ENCODE measurements at regions not wholly inside any gene's neighbourhood (a gene's known extent, or its start where the extent isn't known, plus 50 kb on each side); places are given as distances from the start of the nearest gene placed in this dataset.
"Not testable (repeated sequence)": the region's sequence is repeated elsewhere in the genome, so short reads cannot be mapped to it uniquely, and the experiment has no call there.

- no peak overlapping the region for H3K27ac Mint-ChIP-seq
- ATAC-seq (ENCODE audit: low read depth): no peak
- H3K27me3 Mint-ChIP-seq: no peaks in the 10 kb centered on the region
- no peak for DNase-seq (ENCODE audit: low spot score in 2 of 2)
- no peaks in the 10 kb centered on the region for H3K36me3 Mint-ChIP-seq
- H3K4me1 Mint-ChIP-seq: no peaks in the 10 kb centered on the region
- peaks cover 7% of the 10 kb centered on the region for H3K9me3 Mint-ChIP-seq
- no peak overlapping the region for H3K4me3 Mint-ChIP-seq
Observed at GRCh38 chr14:97970222-97970621, 1173.0 kb downstream of the VRK1 start.

DNA sequence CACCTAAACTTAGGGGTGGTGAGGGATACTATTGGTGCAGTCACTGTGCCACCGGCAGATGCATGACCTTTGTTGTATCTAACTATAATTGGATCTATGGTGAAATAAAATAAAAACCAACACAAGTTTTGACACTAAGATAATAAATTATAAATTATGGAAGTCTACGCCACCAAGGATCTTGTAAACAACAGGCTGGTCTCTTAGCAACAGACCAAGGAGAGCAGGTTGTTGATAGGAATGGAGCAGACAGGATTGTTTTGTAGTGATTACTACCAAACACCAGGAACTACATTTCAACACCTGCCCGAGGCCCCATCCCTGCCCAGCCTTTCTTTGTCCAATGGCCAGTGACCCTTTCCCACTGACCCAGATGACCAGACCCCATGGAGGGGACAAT is 1178.0 kb downstream of the VRK1 start:
- Mint-ChIP-seq H3K27me3 (no peaks in the 10 kb centered on the region), H3K27ac (no peak overlapping the region), H3K36me3 (no peaks in the 10 kb centered on the region), H3K4me3 (no peak overlapping the region), H3K4me1 (no peaks in the 10 kb centered on the region), H3K9me3 (peaks cover 11% of the 10 kb centered on the region)
- no peak for ATAC-seq (ENCODE audit: low read depth)
- no peak for DNase-seq (ENCODE audit: low spot score in 2 of 2)

GRCh38 chr14:97975962-97976361 is 1178.8 kb downstream of the VRK1 start:
- H3K36me3 Mint-ChIP-seq: no peaks in the 10 kb centered on the region
- no peaks in the 10 kb centered on the region for H3K4me1 Mint-ChIP-seq

GRCh38 chr14:97976861-97977260 is 1179.7 kb downstream of the VRK1 start:
- no peaks in the 10 kb centered on the region for H3K27me3 Mint-ChIP-seq
- DNase-seq (ENCODE audit: low spot score in 2 of 2) (no peak), ATAC-seq (ENCODE audit: low read depth) (no peak)
- peaks cover 7% of the 10 kb centered on the region for H3K9me3 Mint-ChIP-seq
- no peak overlapping the region for H3K27ac Mint-ChIP-seq
- no peaks in the 10 kb centered on the region for H3K36me3 Mint-ChIP-seq
- H3K4me3 Mint-ChIP-seq: no peak overlapping the region
- no peaks in the 10 kb centered on the region for H3K4me1 Mint-ChIP-seq

More at GRCh38 chr14:97975962-97976361, 1178.8 kb downstream of the VRK1 start:
- DNase-seq (ENCODE audit: low spot score in 2 of 2): no peak
- Mint-ChIP-seq H3K4me3 (no peak overlapping the region), H3K9me3 (peaks cover 11% of the 10 kb centered on the region), H3K27me3 (no peaks in the 10 kb centered on the region), H3K27ac (no peak overlapping the region)
- no peak for ATAC-seq (ENCODE audit: low read depth)

DNA sequence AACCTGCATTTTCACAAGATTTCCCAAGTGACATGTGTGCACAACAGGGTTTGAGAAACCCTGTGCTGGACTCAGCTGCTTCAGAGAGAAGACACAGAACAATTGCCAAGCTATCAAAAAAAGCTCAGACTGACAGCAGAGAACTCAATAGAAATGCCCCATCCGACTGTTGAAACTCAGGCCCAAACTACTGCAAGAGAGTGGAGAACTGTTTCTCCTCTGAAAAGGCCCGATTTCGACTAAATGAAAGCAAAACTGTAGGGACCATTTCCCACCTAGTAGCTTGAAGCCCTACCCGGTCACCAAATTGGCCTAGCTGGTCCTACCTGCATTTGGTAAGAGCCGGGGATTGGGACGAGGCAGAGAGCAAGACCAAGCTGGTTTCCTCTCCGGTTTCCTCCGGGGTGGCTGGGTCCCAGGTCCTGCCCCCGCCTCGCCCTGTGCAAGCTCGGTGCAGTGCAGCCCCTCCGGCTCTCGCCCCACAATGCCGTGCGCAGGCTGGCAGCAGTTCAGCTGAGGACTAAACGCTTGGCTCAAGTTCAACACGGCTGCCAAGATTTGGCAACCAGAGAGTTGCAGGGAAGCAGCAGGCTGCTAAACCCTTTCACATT is 1180.6 kb downstream of the VRK1 start:
- Mint-ChIP-seq H3K9me3 (peaks cover 7% of the 10 kb centered on the region), H3K36me3 (no peaks in the 10 kb centered on the region), H3K27me3 (no peaks in the 10 kb centered on the region), H3K27ac (no peak overlapping the region), H3K4me3 (no peak overlapping the region), H3K4me1 (no peaks in the 10 kb centered on the region)
- DNase-seq (ENCODE audit: low spot score in 2 of 2) (no peak), ATAC-seq (ENCODE audit: low read depth) (no peak)

GRCh38 chr14:97978341-97978740 is 1181.2 kb downstream of the VRK1 start:
- Mint-ChIP-seq H3K4me1 (no peaks in the 10 kb centered on the region), H3K27ac (no peak overlapping the region), H3K4me3 (no peak overlapping the region), H3K36me3 (no peaks in the 10 kb centered on the region), H3K27me3 (no peaks in the 10 kb centered on the region), H3K9me3 (peaks cover 7% of the 10 kb centered on the region)
- DNase-seq (ENCODE audit: low spot score in 2 of 2): no peak
- ATAC-seq (ENCODE audit: low read depth): no peak

GRCh38 chr14:97993508-97994019 is 1196.4 kb downstream of the VRK1 start:
- H3K27me3 Mint-ChIP-seq: no peaks in the 10 kb centered on the region
- DNase-seq (ENCODE audit: low spot score in 2 of 2) (no peak), ATAC-seq (ENCODE audit: low read depth) (no peak)
- H3K27ac Mint-ChIP-seq: no peak overlapping the region
- no peak overlapping the region for H3K4me3 Mint-ChIP-seq
- no peaks in the 10 kb centered on the region for H3K4me1 Mint-ChIP-seq
- no peaks in the 10 kb centered on the region for H3K36me3 Mint-ChIP-seq
- H3K9me3 Mint-ChIP-seq: peaks cover 8% of the 10 kb centered on the region

DNA sequence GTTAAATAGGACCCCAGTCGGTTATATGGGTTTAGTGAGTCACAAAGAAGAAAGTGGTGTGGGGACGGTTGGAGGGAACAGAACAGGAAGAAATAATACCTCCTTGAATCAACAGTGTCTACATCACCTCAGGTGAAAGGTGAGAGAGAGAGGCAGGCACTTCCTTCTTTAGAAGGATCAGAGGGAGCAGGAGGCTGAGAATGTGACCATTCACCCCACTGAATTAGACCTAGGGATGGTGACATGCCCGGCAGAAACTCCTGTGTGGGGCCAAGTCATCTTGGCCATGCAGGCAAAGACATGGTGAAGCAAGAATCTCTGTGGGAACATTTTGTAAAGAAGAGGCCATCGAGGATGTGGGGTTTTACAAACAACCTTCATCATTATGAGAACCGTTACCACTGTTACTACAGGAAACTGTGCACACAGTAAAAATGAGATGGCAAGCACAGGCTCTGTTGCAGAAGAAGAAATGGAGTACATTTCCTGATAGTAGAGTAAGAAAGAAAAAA is 1196.9 kb downstream of the VRK1 start:
- Mint-ChIP-seq H3K36me3 (no peaks in the 10 kb centered on the region), H3K4me1 (no peaks in the 10 kb centered on the region), H3K27ac (no peak overlapping the region), H3K9me3 (peaks cover 8% of the 10 kb centered on the region), H3K27me3 (no peaks in the 10 kb centered on the region), H3K4me3 (no peak overlapping the region)
- ATAC-seq (ENCODE audit: low read depth) (no peak), DNase-seq (ENCODE audit: low spot score in 2 of 2) (no peak)

- DNase-seq (ENCODE audit: low spot score in 2 of 2) (no peak), ATAC-seq (ENCODE audit: low read depth) (no peak)
- Mint-ChIP-seq H3K9me3 (peaks cover 8% of the 10 kb centered on the region), H3K27me3 (no peaks in the 10 kb centered on the region), H3K36me3 (no peaks in the 10 kb centered on the region), H3K4me3 (no peak overlapping the region), H3K27ac (no peak overlapping the region), H3K4me1 (no peaks in the 10 kb centered on the region)
Observed at GRCh38 chr14:97995038-97995437, 1197.9 kb downstream of the VRK1 start.

DNA sequence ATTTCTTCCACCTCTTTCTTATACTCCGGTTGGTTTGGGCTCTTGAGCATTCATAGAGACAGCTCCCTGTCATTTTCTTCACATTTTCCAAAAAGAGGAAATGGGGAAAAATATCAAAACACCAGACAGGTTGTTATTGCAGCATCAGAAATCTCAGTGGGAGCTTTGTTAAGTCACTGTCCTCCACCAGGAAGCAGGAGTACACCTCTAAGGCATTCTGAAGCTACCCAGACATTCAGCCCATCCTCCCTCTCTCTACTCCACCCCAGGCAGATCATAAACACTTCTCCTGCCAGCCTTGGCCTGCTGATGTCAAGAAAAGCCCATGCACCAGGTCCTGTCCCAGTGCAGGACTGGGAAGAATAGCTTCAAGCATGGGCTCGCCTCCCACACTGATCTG is 1198.3 kb downstream of the VRK1 start:
- H3K4me3 Mint-ChIP-seq: no peak overlapping the region
- H3K4me1 Mint-ChIP-seq: no peaks in the 10 kb centered on the region
- no peak for ATAC-seq (ENCODE audit: low read depth)

GRCh38 chr14:98006008-98006407 is 1208.8 kb downstream of the VRK1 start:
- Mint-ChIP-seq H3K4me1 (no peaks in the 10 kb centered on the region), H3K27ac (no peak overlapping the region), H3K36me3 (no peaks in the 10 kb centered on the region), H3K4me3 (no peak overlapping the region), H3K9me3 (peaks cover 7% of the 10 kb centered on the region), H3K27me3 (no peaks in the 10 kb centered on the region)
- ATAC-seq (ENCODE audit: low read depth) (no peak), DNase-seq (ENCODE audit: low spot score in 2 of 2) (no peak)

More for the DNA sequence above, 1198.3 kb downstream of the VRK1 start:
- H3K36me3 Mint-ChIP-seq: no peaks in the 10 kb centered on the region
- no peak for DNase-seq (ENCODE audit: low spot score in 2 of 2)
- H3K9me3 Mint-ChIP-seq: peaks cover 6% of the 10 kb centered on the region
- H3K27ac Mint-ChIP-seq: no peak overlapping the region
- H3K27me3 Mint-ChIP-seq: no peaks in the 10 kb centered on the region

- H3K4me1 Mint-ChIP-seq: no peaks in the 10 kb centered on the region
- ATAC-seq (ENCODE audit: low read depth) (no peak), DNase-seq (ENCODE audit: low spot score in 2 of 2) (no peak)
- H3K27ac Mint-ChIP-seq: no peak overlapping the region
- H3K36me3 Mint-ChIP-seq: no peaks in the 10 kb centered on the region
- H3K4me3 Mint-ChIP-seq: no peak overlapping the region
- peaks cover 3% of the 10 kb centered on the region for H3K9me3 Mint-ChIP-seq
- no peaks in the 10 kb centered on the region for H3K27me3 Mint-ChIP-seq
Observed at GRCh38 chr14:98008381-98009113, 1211.4 kb downstream of the VRK1 start.

DNA sequence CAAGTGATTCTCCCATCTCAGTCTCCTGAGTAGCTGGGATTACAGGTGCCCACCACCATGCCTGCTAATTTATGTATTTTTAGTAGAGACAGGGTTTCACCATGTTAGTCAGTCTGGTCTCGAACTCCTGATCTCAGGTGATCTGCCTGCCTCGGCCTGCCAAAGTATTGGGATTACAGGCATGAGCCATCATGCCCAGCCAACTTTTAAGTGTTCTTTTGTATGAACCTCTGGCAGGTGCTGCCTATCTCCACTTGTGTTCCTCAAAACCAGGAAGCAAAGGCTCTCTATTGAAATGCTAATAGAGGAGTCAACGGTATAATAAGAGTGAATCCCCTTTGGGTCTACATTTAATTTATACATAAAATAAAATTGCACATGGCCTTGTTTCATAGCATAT is 1212.0 kb downstream of the VRK1 start:
- not testable (repeated sequence) for H3K4me3 Mint-ChIP-seq; DNase-seq (ENCODE audit: low spot score in 2 of 2); ATAC-seq (ENCODE audit: low read depth); H3K9me3 Mint-ChIP-seq; H3K27me3 Mint-ChIP-seq; H3K36me3 Mint-ChIP-seq; H3K4me1 Mint-ChIP-seq; H3K27ac Mint-ChIP-seq

DNA sequence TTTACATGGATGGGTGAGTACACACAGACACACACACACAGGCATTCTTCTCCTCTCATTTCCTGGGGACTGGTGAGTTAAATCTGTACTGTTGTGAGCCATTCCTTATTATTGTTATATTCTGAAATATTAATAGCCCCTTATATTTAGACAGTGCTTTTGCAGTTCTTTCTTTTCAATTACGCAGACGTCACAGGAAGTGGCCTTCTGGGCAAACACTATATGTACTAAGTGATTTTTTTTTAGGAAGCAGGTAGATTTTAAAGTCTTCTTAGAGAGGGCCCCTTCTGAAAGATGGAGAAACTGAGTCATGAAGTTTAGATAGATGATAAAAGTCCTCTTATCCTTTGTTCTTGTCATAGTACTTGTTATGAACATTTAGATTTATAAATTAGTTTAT is 1213.6 kb downstream of the VRK1 start:
- no peak for ATAC-seq (ENCODE audit: low read depth)
- H3K4me3 Mint-ChIP-seq: no peak overlapping the region
- H3K9me3 Mint-ChIP-seq: peaks cover 6% of the 10 kb centered on the region
- no peaks in the 10 kb centered on the region for H3K4me1 Mint-ChIP-seq
- H3K36me3 Mint-ChIP-seq: no peaks in the 10 kb centered on the region
- no peaks in the 10 kb centered on the region for H3K27me3 Mint-ChIP-seq
- no peak for DNase-seq (ENCODE audit: low spot score in 2 of 2)
- H3K27ac Mint-ChIP-seq: no peak overlapping the region
